ENCODE measurements at regions not wholly inside any gene's neighbourhood (a gene's known extent, or its start where the extent isn't known, plus 50 kb on each side); places are given as distances from the start of the nearest gene placed in this dataset.
A peak's percentile ranks its signal among the peaks of the same experiment; 100 is the strongest.

DNA sequence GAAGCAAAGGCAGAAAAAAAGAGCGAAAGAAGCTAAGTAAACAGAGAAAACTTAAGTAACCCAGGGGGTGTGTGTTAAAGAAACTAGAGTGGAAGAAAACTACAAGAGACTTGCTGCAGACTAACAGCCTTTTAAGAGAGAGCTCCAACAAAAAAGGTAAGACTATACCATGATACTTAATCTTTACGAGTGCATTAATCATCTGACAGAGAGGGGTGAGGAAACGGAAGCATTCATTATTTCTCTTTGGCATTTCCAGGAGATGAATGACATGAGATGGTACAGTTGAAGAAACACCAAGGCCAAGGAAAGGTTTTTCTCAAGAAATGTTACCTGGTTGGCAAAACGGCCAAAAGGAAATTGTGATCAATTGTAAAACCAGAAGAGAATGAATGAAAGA is 906.8 kb downstream of the QKI start:
- no peak for ATAC-seq
- no peaks in the 10 kb centered on the region for H3K27me3 ChIP-seq
- TF ChIP-seq POLR2A (IDR thresholded peaks at IDR 0.05) = no peak
- TF ChIP-seq, protein P1, sequence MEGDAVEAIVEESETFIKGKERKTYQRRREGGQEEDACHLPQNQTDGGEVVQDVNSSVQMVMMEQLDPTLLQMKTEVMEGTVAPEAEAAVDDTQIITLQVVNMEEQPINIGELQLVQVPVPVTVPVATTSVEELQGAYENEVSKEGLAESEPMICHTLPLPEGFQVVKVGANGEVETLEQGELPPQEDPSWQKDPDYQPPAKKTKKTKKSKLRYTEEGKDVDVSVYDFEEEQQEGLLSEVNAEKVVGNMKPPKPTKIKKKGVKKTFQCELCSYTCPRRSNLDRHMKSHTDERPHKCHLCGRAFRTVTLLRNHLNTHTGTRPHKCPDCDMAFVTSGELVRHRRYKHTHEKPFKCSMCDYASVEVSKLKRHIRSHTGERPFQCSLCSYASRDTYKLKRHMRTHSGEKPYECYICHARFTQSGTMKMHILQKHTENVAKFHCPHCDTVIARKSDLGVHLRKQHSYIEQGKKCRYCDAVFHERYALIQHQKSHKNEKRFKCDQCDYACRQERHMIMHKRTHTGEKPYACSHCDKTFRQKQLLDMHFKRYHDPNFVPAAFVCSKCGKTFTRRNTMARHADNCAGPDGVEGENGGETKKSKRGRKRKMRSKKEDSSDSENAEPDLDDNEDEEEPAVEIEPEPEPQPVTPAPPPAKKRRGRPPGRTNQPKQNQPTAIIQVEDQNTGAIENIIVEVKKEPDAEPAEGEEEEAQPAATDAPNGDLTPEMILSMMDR (IDR thresholded peaks at IDR 0.05 in 4 of 5, conservative IDR thresholded peaks at IDR 0.05 in 1 of 5) = no peak
- no peaks in the 10 kb centered on the region for H3K9me3 ChIP-seq
- H3K4me1 ChIP-seq = no peaks in the 10 kb centered on the region
- intact Hi-C loops (cut with DNase I; ENCODE audit: low total_unique reads) = no loop called here
- no peaks in the 10 kb centered on the region for H3K36me3 ChIP-seq
- no peak overlapping the region for H3K4me3 ChIP-seq
- no peak overlapping the region for H3K27ac ChIP-seq
- DNase-seq = no peak
- in situ Hi-C loops (cut with MboI; ENCODE audit: low sequenced_read_pairs in 4 of 4) = no loop called here

DNA sequence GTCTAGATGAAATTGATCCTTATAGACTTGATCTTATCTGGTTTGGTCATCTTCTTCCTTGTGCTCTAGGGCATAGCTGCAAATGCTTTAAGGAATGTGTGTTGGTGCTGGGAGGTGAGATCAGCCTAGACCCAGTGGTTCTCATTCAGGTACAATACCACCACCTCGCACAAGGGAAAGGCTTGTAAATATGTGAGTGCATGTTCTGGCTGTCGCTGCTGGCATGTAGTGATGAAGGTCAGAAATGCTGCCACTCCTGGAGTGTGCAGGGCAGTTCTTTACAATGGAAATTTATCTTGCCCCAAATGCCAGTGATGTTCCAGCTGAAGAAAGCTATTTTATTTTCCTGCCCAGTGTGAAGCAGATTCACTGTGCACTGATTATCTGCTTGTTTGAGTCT is 900.9 kb downstream of the QKI start:
- no peaks in the 10 kb centered on the region for H3K27me3 ChIP-seq
- DNase-seq (no peak), ATAC-seq (no peak)
- intact Hi-C loops (cut with DNase I; ENCODE audit: low total_unique reads) (no loop called here), in situ Hi-C loops (cut with MboI; ENCODE audit: low sequenced_read_pairs in 4 of 4) (no loop called here)
- H3K4me1 ChIP-seq = no peaks in the 10 kb centered on the region
- H3K36me3 ChIP-seq = no peaks in the 10 kb centered on the region
- H3K27ac ChIP-seq = no peak overlapping the region
- TF ChIP-seq POLR2A (IDR thresholded peaks at IDR 0.05) = no peak
- TF ChIP-seq, protein P1 (IDR thresholded peaks at IDR 0.05 in 4 of 5, conservative IDR thresholded peaks at IDR 0.05 in 1 of 5) = no peak
- H3K4me3 ChIP-seq = no peak overlapping the region
- no peaks in the 10 kb centered on the region for H3K9me3 ChIP-seq

DNA sequence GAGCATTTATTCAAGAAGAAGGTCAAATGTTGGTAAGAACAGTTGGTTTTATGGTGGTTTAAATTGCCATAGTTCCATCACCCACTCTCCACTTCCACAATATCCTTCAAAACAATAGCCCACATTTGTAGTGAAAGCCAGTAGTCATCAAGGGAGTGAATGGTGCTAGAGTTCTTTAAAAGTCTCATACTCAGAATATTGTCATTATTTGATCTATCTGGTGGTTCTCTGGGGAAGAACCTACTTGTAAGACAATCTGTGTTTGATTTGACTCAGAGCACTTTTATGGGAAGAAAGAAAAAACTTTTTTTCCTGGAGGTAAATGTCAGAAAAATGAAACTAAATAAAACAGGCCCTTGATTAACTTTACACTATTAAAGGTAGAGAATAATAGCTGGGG is 893.8 kb downstream of the QKI start:
- intact Hi-C loops (cut with DNase I; ENCODE audit: low total_unique reads) = no loop called here
- no peak overlapping the region for H3K27ac ChIP-seq
- no peak overlapping the region for H3K4me3 ChIP-seq
- no peaks in the 10 kb centered on the region for H3K36me3 ChIP-seq
- ATAC-seq (no peak), DNase-seq (no peak)
- no peaks in the 10 kb centered on the region for H3K9me3 ChIP-seq
- in situ Hi-C loops (cut with MboI; ENCODE audit: low sequenced_read_pairs in 4 of 4) = no loop called here
- no peaks in the 10 kb centered on the region for H3K27me3 ChIP-seq
- H3K4me1 ChIP-seq = peaks cover under 1 to 4% of the 10 kb centered on the region in 2 donors
- TF ChIP-seq, protein P1 (IDR thresholded peaks at IDR 0.05 in 4 of 5, conservative IDR thresholded peaks at IDR 0.05 in 1 of 5) = no peak
- TF ChIP-seq POLR2A (IDR thresholded peaks at IDR 0.05) = no peak

DNA sequence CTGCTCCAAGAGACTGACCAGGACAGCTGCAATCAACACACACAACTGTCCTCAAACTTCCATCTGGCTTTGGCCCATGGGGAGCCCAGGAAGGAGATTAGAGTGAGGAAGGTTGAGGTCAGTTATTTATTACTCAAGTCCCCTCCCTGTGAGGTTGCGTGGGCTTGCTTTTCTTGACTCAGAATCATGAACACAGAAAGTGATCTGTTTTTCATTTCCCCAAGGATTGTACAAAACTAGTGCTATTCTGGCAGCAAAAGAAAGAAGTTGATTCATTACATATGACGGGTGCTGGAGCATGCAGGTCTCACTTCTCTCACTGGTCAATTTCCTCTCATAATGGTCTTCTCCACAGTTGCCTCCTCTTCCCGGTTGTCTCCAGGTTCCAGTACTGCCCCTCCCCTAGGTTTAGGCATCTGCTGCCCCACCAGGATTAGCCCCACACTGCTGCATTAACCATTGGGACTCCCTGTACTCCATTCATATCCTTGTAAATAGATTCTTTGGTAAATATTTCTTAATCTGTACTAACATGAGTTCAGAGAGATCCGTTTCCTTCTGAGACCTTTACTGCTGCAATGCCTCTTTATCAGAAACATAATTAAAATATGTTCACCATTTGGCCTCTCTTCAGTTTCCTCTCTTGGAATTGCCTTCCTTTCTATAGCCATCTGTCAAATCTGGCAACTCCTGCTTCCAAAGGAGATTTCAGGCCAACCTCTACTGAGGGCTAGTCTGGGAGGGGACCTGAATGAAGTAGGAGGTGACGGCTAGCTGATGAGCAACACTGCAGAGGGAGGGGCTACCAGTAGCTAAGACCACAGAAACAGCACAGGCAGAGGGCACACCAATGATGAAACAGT is 888.8 kb downstream of the QKI start:
- Histone ChIP-seq H3K36me3 (no peaks in the 10 kb centered on the region), H3K4me1 (peaks cover 3 to 5% of the 10 kb centered on the region in 2 donors), H3K4me3 (no peak overlapping the region), H3K27ac (peak overlapping the region in 2 of 4 donors; percentile 43), H3K9me3 (no peaks in the 10 kb centered on the region), H3K27me3 (no peaks in the 10 kb centered on the region)
- in situ Hi-C loops (cut with MboI; ENCODE audit: low sequenced_read_pairs in 4 of 4) (no loop called here), intact Hi-C loops (cut with DNase I; ENCODE audit: low total_unique reads) (no loop called here)
- DNase-seq = peak; percentile 23 to 59
- ATAC-seq = peak; percentile 80 to 84
- TF ChIP-seq POLR2A (IDR thresholded peaks at IDR 0.05) = no peak
- TF ChIP-seq, protein P1 (IDR thresholded peaks at IDR 0.05 in 4 of 5, conservative IDR thresholded peaks at IDR 0.05 in 1 of 5) = no peak

All from gastrocnemius medialis (tissue), 4 donors.